ENCODE measurements at regions not wholly inside any gene's neighbourhood (a gene's known extent, or its start where the extent isn't known, plus 50 kb on each side); places are given as distances from the start of the nearest gene placed in this dataset.

DNA sequence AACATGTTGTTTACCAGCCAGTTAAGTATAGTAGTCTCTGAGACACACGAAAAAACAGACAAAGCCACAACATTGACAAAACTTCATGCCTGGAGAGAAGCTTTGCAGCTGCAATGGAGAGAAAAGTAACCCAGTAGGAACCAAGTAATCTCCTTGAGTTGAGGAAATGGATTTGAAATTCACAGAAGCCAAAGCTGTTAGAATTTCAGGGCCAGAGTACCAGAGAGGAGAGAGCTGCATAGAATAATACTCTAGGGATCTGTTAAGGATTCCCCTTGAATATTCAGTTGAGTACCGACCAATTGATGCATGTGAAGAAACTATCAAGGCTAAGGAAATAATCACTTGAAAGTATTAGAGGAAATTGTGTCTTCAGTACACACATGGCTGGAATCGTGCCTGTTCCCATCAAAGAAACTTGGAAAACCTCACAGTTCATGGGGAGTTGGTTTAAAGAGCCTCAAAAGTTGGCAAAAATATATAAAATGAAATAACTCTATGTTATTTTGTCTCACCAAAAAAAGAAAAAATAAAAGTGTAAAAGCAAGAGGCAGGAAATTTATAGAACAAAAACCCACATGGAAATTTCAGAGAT lies 324.0 kb upstream of the NEGR1 start:
- no peak for DNase-seq

DNA sequence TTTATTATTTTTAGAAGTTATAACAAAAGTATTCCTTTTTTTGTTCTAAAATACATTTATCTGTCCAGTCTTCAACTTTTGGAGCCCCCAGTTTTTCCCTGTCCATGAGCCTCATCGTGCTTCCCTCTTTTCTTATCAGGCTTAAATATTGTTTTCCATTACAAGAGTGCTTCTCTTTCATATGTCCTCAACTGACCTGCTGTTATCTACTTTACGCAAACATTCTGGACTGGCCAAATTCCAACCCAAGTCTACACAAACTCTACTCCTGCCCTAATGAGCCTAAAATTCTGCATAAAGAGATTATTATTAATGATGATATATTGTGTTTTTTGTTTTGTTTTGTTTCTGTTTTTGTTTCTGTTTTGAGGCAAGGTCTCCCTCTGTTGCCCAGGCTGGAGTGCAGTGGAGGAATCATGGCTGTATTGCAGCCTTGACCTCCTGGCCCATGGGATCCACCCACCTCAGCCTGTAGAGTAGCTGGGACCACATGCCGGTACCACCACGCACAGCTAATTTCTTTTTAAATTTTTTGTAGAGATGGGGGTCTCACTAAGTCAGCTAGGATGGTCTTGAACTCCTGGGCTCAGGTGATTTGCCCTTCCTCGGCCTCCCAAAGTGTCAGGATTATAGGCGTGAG lies 318.8 kb upstream of the NEGR1 start:
- DNase-seq: no peak

DNA sequence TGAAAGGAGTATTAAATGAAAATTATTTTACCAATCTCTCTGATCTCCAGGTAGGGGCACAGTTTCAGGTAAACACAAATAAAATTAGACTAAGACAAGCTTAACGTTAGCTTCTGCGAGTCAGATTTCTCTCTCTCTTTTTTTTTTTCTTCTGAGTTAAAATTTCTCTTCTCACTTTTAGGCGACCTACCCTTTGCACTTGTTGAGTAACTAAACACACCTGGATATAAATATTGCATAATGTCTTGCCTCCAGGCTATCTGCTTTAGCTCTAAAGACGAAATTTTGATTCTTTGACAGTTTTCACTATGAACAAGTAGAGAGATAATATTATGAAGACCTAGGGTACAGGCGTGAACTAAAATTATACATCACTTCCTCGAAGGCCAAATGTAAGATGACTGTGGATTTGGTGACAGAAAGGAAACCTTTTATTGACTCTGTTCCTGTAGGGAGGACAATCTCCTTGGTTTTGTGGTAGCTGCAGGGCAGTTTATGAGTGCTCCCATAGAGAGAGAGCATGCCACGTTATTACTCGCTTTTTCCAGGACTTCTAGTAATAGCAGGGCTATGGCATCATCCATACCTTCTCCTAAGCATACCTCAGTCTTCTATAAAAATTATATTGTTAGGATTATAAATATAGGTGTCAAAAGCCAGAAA lies 303.8 kb upstream of the NEGR1 start:
- DNase-seq: no peak

DNA sequence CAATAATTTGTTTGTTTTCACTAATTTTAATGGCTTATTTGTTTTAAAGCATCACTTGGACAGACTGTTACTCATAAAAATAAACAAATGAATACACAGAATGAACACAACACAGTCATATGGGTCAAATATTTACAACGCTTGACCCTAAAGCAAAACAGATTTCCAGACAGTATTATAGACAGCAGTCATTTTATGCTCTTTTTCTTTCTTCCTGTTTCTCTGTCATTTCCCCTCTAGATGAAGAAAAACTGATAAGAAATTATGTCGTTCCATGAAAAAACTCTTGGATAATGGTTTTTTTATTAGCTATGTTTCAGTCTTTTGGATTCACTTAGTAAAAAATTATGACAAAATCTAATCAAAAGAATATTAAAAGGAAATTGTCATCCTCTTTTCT lies 297.3 kb upstream of the NEGR1 start:
- no peak for DNase-seq

DNA sequence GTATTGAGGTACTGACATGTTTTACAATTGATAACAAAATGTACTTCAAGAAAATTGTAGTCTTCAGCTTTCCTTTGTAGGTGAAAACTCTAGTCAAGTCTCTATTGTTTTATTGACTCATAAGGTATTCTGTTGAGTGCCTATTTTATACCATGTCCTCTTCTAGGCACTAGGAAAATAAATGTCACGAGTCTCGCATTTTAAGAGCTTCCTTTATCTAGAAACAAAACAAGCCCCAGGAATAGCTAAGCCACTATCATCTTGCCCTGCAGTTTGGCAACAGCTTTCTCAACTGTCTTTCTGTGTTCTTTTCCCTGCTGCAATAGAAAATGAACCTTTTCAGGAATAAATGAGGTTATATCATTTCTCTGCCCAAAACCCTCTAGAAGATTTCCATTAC lies 288.5 kb upstream of the NEGR1 start:
- no peak for DNase-seq

DNA sequence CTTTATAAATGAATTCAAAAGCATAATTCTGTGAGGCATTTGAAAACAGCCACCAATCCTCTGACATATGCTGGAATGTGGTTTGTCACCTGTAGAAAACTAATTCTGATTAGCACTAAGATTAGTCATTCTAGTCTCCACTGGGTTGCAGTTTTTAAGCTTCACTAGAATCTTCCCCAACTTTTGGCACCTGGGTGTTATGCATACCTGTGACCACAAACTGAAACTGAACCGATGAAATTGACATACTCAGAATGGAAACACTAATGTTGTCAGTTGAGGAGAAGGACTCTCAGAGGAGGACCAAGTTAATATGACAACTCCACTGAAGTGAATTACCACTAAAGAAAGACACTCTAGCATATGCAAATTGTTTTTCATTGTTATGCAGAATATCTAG lies 285.8 kb upstream of the NEGR1 start:
- no peak for DNase-seq

DNA sequence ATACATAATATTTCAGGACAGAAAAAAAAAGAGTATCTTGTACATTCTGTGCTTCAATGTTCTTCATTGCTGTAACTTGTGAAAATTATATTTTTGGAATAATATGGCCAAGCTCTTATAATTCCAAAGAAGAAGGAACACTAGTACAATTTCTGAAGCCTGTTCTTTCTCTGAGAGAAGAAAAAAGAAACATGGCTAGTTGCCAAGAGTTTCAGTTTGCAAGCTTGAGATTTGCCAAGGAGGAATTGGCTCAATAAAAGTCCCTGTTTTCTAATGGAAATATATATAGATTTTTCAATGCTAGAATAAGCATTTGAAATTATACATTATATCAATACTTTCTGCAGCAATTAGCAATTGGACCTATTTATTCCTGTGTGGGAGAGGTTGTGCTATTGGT lies 285.2 kb upstream of the NEGR1 start:
- DNase-seq: no peak

DNA sequence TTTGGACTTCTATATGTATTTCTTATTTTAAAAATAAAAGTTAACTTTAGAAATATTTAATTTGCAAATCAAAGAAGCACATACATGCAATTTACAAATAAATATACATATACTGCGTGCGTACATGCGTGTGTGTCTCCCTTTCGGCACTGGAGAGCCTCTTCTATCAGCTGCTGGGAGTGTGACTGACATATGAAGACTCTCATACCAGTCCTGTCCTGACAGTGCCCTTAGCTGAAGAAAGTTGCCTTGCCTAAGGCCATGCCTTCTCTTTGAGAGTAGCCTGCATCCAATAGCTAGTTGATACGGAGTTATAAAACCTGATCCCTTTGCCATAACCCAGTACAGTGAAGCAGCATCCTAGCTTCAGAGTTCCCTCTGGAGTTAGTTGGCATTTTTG lies 282.4 kb upstream of the NEGR1 start:
- DNase-seq: no peak

DNA sequence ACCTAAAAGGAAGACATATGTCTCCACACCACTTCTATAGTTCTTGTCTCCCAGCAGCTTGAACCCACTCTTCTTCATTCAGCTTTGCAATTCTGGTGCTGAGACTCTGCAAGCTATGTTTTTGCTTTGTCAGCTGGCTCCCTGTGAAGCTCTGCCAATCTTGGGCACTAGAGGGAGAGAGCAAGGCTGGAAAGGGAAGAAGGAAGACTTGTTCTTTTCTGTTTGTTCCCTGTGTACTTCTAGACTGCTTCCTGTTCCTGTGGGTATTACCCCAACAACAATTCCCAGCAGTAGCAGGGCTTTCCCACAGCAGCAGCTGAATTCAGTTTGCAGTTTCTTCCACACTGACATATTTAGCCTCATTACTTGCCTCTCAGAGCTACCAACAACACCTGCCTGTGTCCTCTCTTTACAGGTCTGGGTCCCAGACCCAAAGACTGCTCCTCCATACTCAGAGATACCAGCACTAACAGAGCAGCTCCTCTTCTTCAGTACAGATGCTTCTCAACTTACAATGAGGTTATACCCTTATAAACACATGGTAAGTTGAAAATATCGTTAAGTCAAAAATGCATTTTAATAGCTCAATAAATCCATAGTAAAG lies 275.2 kb upstream of the NEGR1 start:
- DNase-seq: no peak

DNA sequence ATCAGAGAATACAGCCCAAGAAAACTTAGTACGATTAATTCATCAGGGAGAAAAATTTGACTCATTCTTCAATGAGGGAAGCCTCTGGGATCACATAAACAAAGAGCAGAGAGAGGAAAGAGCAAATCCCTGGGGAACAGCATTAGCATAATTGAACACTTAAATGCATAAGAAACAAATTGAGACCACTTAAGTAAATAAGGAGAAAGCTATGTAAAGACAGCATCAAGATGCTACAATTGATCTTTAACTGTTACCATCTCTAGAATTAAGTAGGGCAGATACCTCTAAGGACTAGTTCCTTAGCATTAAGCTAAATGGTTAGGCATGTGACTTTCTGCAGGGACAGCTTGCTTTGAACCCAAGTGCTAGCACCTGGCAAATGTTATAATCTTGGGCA lies 265.1 kb upstream of the NEGR1 start:
- DNase-seq: no peak

DNA sequence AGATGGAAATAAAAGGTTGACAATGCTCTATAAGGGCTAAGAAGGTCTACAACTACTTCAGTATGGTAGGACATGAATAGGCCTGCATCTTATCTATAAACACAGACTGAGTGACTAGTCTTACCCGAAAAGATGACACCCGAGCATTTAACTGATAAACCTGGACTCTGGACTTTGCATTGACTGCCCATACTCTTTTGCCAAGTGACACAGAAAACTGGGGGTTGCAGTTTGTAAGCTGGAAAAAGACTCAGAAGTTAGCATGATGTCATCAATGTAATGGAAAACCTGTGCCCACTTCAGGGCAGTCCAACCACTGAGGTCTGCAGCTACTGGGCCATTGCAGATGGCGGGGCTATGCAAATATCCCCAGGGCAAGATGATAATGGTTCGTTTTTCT lies 258.3 kb upstream of the NEGR1 start:
- DNase-seq: no peak

DNA sequence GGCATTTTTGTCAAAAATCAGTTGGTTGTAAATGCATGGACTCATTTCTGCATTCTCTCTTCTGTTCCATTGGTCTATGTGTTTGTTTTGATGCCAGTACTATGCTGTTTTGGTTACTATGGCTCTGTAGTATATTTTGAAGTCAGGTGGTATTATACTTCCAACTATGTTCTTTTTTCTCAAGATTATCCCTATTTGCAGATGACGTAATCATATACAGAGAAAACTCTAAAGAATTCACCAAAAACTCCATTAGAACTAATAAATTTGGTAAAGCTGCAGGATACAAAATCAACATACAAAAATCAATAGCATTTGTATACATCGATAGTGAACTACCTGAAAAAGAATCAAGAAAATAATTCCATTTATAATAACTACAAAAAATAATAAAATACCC lies 253.1 kb upstream of the NEGR1 start:
- DNase-seq: no peak

DNA sequence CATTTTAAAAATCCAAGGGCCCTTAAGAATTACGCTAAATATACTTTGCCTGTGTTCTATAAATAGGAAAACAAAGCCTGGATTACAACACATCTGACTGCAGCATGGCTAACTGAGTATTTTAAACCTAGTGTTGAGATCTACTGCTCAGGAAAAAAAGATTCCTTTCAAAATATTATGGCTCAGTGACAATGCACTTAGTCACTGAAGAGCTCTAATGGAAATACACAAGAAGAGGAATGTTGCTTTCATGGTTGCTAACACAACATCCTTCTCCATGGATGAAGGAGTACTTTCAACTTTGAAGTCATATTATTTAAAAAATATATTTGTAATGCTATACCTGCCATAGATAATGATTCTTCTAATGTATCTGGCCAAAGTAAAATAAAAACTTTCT lies 248.3 kb upstream of the NEGR1 start:
- no peak for DNase-seq

DNA sequence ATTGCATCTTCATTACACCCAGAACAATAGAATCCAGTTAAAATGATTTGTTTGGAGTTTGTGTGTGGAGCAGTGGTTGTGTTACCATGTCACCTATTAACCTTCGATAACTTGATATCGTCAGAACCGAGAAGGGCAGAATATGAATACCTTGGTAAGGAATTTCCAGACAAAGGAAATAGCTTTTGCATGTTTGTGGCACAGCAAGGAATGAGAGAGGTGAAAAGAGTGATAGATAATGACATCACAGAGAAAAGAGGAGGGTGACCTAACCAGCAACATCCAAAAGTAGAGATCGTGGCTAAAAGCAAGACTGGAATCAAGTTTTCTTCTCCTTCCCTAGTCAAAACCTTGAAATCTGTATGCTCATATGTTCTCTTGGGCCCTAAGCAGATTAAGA lies 244.6 kb upstream of the NEGR1 start:
- no peak for DNase-seq

DNA sequence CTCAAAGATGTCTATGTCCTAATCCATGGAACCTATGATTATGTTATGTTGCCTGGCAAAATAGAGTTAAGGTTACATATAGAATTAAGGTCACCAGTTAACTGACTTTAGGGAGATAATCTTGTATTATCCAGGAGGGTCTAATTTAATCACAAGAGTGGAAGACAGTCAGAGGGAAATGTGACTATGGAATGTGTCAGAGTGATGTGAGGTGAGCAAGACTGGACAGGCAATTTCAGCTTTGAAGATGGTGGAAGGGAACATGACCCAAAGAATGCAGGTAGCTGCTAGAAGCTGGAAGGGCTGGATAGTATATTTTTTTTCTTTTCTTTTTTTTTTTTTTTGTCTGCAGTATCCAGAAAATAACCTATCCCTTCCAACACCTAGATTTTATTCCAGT lies 241.7 kb upstream of the NEGR1 start:
- DNase-seq: no peak

DNA sequence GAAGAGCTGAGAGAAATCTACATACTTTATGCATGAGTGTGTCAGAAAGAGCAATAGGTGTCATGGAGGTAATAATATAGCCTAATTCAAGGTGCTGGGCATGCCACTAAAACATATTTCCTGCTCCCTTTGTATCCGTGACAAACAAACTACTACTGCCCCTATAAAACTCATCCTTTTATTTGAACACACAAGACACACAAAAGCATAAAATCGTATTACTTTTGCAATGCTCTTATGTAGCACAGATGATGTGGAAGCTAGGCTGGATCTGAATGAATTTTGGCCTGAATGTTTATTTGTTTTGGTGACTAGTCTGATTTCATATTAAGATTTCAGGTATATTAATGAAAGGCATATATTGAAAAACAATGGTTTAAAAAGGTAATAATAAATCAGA lies 239.3 kb upstream of the NEGR1 start:
- no peak for DNase-seq

DNA sequence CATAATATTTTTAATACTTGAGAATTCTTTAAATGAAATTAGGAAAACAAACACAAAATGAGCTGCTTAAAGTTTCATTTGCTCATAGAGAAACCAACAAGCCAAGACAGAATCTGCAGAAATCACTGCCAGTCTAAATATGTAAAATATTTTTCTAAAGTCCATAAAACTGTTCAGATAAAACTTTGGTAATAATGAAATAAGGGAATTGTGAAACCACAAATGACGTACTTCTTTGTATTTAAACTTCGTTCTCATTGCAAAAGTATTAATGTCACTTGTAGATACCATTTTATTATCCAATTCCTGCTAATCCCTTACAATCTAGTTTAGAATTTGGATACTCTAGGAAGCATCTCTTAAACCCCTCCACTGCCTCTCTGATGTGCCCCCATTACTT lies 234.5 kb upstream of the NEGR1 start:
- no peak for DNase-seq

DNA sequence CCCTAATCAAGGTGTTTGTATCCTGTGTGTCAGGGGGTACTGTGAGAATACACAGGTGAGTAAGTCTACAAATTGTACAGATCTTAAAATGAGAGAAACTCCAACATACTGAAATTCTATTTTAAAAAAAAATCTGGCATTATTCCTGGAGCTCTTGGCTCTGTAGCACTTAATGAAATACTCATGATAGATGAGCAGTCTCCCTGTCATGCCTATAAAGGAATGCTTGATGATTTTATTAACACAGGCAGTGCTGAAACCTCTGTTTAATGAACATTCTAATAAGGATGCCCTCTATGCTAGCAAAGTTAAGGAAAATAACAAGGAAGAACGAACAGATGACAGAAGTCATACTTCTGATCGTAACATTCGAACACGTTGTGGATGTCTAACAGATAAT lies 233.9 kb upstream of the NEGR1 start:
- no peak for DNase-seq

DNA sequence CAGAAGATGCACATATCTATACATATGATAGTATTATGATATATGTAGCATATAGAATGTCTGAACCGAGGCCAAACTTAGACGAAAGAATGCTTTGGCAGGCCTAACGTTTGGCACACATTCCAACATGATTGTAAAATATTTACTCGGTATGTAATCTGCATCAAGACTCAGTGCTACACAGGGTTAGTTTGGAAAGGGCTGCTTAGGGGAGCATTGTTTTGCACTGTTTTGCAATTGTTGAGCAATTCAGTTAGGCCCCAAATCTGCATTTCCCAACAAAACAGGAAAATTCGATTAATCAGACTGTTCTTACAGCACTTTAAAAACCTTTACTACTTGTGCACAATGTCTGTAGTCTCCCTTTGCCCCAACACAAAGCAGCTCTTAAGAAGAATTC lies 216.0 kb upstream of the NEGR1 start:
- DNase-seq: no peak

DNA sequence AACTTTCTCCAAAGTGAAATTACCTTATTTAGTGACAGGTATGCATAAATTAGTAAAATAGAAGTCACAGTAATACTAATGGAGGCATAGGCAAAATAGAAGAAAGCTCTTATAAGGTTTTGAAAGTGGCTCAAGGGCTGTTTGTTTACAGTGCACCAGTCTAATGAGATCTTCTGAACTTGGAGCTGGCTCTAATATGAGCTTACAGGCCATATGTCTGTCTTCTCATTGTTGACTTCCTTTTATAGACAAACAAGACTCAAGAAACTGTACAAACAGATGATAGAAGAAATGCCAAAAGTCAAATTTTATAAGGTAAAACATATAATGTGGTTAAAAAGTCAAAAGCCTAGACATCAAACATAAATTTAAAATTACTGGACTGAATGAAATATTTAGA lies 207.5 kb upstream of the NEGR1 start:
- no peak for DNase-seq

DNA sequence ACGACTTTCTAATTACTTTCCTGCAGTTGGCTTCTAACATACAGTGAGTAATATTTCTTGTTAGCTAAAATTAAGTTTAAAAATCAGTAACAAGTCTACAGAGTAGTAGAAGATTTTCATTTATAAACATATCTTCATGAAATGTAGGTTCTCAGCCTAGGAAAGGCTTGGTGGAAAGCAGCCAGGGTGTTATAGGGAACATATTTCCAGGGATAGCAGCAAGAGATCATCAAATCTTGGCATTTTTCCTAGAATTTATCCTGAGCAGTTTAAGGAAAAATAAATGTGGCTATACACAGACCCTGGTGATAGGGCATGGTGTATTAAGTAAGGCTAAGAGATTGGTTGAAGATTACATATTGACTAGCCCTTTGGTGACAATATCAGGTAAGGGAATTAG lies 203.5 kb upstream of the NEGR1 start:
- no peak for DNase-seq

DNA sequence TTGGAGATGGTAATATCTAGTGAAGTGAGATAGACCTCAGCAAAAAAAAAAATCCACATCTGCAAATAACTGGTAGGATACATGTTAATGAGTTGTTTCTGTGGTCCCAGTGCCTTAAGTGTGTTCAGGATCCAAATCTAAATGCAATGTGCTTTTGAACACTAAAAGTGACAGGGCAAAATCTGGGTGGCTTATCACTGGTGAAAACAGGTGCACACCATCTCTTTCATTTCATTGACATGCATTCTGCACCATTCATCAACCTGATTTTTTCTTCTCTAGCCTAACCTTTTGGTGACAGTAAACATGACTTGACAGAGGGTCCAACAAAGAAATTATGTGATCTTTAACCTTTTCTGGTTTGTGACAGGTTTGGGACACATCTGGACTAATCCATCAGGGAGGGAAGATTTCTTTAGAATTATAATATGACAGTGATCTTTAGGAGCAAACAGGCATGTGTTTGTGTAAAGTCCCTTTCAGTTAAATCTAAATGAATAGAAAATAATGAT lies 201.6 kb upstream of the NEGR1 start:
- DNase-seq: no peak

DNA sequence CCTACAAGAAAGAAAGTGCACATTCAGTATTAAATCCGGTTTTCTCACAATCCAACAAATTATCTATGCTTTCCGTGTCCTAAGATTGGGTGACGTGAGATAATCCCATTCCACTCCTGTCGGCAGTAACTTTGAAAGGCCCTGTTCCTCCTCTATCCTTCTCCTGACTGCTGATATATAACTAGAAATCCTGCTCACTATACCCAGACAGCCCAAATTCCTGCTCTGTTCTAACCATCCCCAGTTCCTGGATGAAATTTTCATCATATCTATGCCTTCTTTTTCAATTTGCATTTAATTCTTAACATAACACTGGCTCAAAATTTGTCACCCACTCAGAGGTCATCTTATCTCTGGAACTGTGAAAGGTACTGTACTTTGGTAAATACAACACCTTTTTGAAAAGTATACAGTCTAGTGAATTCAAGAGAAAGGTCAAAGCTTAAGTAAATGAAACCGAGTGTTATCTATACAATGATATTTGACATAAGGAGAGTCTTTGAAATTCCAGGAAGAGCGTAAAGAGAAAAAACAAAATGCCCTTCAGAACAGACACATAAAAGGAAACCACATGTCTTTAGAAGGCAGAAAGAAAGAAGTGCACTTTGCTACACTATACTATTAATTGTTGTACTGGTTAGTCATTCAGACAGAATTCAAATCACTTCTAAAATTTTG lies 200.5 kb upstream of the NEGR1 start:
- DNase-seq: no peak
